Right hindlimb (tissue), 1 donor: ENCODE measurements at regions not wholly inside any gene's neighbourhood (a gene's known extent, or its start where the extent isn't known, plus 50 kb on each side); places are given as distances from the start of the nearest gene placed in this dataset.

Experiments
- DNase-seq: peaks from one replicate; pipeline ENCODE4 v3.0.0-alpha.2; 2018

DNA sequence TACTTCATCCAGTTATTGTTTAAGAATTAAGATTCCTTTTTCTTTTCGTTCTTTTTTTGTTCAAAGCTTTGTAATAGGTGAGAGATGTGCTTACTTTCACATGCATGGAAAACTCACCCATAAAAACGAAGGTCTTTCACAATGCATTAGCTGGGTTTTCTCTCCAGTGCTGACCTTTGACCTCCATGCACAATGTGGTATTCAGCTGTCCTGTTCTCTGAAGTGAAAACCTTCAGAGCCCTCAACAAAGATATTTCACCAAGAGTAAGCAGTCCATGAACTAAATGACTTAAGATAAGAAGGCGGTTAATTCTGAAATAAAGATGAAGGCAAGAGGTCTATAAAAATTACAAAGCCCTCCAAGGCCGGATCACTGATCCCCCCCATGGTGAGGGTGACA, 77.1 kb upstream of the IPO9 start:
- no peak for DNase-seq

DNA sequence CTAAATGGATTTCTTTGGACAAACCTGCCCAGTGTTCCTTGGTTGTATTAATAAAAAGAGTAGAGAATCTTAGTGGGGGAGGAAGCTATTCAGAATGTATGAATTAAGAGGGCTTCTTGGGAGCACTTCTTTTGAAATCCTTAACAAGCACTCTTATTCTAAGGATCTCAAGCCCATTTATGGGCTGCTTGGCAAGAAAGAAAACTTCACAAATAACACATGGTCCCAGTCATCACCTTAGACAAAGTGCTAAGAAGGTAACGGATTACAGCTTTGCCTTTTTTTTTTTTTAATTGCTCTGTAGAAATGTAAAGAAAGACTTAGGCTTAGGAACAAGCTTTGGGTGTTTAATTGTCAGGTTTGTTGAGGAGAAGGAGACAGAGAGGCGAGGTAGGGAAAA, 76.6 kb upstream of the IPO9 start:
- DNase-seq = no peak

DNA sequence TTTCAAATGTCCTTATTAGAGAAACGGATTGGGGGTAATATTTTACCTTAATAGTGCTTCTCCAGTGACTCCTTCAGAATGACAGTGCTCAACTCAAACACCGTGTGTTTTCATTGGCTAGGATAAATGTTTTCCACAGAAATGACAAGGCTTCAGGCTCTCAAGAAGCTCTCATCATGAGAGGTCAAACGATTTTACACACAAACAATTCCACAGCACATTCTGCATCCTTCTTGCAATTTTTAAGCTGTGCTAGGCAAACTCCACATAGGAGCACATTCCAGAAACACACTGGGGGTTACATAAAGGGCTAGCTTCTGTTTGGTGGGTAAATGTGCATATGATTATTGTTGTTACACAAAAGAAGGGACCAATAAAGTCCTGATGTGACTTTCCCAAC, 75.5 kb upstream of the IPO9 start:
- DNase-seq = no peak

DNA sequence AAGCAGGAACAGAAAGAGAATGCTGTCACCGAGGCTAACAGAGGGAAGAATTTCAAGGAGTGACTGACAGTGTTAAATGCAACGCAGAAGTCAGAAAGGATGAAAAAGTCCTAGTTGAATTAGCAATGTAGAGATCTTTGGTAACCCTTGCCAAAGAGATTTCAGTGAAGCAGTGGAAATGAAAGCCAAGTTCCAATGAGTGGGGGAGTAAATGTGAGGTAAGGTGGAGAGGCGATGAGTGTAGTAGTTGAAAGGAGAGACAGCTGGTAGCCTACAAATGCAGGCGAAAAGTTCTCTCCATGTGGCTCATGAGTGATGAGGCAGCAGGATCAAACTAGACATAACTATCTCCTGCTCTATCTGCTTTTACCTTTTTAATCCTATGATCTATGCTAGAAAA, 74.6 kb upstream of the IPO9 start:
- no peak for DNase-seq

DNA sequence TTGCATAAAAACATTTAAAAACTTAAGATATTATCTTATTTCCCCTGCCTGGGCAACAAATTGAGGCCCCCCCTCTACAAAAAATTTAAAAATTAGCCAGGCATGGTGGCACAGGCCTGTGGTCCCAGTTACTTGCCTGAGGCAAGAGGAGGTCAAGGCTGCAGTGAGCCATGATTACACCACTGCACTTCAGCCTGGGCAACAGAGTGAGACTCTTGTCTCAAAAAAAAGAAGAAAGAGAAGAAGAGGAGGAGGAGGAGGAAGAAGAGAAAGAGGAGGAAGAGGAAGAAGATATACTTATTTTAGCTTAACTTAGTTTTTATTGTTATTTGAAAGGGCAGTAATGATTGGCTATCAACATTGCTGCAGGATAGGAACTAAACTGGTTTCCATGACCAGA, 73.8 kb upstream of the IPO9 start:
- no peak for DNase-seq

DNA sequence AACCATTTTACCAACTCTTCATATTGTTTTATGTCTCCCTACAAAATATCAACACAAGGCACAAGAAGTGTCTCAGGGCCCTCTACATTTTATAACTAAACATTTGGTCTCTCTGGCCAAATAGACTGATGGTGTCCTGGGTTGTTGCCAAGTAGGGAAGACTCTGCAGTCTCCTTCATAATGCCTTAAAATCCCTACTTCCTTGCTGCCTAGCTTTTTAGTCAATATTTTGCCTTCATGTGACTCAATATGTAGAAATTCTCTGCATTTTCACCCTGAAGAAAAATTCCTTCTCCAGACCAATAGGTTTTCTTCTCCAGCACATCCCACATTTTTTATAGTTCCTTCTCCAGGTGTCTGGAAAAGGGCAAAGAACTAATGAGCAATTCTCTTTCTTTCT, 72.6 kb upstream of the IPO9 start:
- DNase-seq = no peak

DNA sequence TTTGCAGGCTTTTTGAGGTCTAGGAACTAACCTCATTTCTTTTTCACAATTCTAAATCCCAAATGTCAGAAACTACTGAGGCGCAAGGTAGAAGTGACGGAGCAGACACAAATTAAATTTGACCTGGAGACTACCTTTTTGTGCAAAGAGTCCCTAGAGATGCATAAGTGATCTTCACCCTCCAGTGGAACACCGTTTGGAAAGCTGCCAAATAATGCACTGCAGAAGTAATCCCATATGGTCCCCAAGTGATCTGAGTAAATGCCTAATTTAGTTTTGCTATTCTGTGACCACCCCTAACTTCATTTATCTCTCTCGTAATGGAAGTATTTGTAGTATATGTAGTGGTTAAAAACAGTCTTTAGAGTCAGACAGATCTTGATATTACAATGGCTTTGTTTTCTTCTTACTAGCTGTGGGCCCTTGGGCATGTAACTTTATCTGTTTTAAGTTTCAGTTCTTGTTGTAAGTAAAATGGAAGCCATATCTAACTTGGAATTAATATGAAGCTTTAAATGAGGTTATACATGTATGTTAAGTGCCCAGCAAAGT, 70.4 kb upstream of the IPO9 start:
- no peak for DNase-seq

DNA sequence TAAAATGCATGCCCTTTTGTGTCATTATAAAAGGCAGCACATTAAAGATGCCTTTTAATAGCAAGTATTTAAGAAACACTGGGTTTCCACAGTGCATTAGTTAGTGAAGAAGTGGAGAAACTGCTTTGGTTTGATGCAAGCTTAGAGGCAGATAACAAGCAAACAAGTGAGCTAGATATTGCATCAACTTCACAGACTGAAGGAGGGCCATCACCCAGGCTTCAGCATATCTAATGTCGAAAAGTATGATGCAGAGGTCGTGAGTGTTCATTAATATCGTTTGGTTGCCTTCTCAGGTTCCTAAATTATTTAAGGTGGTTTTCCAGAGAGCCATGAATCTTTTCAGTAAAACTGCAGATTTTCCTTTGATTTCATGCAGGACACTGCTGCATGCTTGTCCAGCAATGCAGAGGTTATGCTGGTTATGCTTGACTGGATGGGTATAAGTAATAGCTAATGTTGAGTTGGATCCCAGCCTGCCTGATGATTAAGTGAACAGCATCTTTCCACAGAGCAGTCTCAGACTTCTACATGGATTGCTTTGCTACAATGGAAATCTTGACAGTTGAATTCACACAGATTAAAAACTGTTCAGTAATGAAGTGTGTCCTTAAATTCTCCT, 69.7 kb upstream of the IPO9 start:
- no peak for DNase-seq

DNA sequence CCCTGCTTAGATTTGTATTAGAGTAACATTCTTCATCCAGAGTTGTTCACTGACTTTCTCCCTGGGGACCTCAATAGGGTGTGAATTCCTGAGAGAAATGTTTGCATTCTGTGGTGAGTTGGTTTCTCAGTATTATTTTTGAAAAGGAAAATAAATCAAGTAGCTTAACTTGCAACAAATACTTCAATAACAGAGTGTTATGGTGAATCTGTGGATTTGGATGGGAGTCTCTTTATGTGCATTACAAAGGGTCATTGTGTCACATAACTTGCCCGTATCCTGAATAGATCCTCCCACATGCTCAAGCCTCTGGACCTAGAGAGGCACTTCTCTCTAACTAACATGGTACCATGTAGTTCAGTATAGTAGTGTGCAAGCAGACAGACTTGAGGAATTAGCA, 68.4 kb upstream of the IPO9 start:
- no peak for DNase-seq

DNA sequence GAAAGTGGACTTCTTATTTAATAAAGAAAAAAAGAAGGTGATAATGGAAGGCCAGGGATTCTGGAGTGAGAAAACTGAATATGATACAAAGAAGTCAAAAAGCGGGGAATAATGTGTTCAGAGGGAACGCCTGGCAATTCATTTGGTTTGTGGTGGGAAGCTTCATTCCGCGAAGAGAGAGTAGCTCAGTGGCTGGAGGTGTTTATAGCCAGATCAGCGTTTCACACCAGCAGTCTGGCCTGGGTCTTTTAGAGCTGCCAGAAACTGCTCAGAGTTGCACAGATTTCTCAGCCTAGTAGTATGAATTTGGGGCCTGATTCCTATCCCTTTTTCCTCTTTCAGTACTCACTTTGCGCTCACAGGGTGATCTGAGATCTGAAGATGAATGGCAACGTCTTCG, 67.8 kb upstream of the IPO9 start:
- DNase-seq = peak; percentile 32

DNA sequence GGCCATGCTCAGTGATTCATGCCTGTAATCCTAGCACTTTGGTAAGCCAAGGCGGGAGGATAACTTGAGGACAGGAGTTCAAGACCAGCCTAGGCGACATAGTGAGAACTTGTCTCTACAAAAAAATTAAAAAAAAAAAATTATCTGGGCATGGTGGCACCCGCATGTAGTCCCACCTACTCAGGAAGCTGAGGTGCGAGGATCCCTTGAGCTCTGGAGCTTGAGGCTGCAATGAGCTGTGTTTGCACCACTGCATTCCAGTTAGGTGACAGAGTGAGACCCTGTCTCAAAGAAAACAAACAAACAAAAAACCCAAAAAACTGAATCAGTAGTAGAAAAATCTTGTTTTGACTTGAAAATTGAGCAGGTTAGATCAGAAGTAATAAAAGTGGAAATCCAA, 67.1 kb upstream of the IPO9 start:
- DNase-seq = no peak

DNA sequence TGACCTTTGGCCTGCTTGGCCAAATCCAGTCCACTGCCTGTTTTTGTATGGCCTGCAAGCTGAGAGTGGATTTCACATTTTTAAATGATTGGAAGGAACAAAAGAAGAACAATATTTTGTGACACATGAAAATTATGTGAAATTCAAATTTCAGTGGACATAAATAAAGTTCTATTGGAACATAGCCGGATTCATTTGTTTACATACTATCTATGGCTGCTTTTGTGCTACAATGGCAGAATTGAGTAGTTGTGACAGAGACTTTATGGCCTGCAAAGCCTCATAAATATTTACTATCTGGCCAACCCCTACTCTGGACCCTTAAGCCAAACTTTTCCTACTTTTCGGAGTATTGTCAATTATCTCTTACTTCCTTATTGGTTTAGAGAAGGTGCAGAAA, 66.6 kb upstream of the IPO9 start:
- DNase-seq = no peak

DNA sequence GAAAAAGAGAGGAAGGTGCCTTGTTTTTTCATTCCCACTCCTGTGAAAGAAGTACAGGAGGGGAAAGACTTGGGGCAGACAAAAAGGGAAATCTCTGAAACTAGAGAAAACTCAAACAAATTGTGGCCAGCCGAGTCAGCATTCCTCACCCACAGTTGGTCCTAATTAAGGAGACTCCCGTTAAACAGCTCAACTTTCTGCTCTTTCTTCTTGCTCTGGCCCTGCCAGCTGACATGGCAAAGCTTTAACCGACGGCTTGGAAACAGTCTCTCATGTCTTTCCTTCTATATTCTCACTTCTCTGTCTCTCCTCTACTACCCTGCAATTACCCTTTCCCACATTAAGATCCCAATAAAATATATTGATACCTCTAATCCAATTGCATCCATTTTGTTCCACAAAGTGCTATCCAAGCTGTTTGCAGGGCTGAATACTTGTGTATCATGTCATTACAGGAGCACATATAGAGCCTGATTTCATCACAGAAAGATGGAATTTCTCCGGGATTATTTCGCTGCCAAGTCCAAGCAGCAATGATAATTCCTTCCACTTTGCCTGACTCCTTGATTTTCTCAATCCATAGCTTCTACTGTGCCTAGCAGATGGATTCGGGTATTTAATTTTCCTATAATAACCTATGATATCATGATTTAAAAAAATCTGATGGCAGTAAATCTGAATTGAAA, 65.4 kb upstream of the IPO9 start:
- DNase-seq = peak; percentile 50

DNA sequence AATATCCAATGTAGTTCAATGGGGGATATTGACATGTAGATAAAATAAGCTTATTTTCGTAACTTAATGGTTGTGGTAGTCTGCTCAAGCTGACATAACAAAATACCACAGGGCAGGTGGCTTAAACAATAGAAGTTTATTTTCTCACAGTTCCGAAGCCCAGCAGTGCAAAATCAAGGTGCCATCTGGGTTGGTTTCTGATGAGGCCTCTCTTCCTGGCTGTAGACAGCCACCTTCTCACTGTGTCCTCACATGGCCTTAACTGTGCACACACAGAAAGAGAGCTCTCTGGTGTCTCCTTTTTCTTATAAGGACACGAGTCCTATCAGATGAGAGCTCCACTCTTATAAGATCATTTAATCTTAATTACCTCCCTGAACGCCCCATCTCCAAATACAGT, 64.8 kb upstream of the IPO9 start:
- DNase-seq = no peak

DNA sequence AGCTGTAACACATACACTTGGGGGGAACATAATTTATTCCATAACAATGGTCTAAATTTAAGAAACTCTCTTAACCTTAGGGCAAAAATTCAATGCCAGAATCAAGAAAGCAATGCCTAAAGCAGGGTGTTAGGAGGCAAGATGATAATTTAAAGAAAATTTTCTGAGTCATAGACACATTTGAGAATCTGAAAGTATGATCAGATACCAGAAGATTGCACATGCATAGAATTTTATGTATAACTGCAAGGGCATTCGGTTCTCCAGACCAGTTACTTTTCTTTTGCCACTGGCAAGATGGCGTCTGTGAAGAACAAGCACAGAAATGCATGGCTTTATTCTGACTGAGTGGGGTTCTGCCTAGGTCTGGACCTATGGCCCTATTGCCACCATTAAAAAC, 64.4 kb upstream of the IPO9 start:
- no peak for DNase-seq

DNA sequence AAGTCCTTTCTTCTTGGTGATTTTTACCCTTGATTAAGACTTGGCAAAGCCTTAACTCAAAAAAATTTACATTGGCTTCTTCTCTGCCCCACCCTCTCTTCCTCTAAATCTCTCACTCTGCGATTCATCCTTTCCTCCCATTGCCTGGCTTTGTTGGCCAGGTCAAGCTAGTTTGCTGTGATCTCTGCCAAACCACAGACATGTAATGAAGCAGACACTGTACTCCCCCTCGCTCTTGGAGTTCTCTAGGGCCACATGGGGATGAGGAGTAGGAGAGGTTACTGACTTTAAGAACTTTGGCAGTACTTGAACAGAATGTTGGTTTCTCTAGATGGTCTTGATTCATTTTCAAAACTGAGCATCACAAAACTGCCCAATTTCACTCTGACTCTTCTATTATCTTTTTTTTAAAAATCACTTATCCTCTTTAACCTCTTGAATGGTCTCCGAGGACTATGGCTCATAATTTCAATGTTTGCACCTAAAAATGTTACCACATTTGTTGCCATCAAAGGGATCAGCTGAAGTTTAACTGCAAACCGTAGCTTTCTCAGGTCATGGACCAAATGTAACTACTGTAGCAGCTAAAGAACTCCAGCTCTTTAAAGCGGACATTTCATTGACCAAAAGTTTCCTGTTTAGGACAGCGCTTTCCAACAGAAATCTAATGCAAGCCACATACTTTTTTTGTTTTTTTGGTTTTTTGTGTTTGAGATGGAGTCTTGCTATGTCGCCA, 62.7 kb upstream of the IPO9 start:
- peak; percentile 72 for DNase-seq

DNA sequence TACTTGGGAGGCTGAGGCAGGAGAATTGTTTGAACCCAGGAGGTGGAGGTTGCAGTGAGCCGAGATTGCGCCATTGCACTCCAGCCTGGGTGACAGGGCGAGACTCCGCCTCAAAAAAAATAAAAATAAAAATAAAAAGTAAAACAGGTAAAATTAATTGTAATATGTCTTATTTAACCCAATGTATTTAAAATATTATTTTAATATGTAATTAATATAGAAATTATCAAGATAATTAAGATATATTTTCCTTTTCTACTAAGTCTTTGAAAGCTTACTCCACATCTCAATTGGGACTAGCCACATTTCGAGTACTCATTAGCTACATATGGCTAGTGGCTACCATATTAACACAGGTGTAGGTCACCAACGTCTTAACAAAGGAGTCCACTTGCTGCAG, 61.6 kb upstream of the IPO9 start:
- no peak for DNase-seq

DNA sequence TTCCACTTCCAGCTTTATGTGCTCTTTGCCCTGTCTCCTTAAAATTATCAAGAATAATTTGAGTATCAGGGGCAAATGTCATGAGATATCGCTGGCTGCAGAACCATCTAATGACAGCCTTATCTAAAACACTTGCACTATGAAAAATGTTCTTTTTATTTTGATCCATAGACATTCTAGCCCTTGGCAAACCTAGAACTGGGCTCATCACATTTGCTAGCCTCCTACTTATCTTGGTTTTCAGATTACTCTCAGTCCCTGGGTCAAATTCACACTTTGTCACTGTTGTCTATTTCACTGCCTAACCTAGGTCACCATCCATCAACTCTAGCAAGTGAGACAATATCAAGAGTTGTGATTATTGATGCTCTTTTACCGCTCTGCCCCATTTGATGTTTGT, 59.9 kb upstream of the IPO9 start:
- no peak for DNase-seq

DNA sequence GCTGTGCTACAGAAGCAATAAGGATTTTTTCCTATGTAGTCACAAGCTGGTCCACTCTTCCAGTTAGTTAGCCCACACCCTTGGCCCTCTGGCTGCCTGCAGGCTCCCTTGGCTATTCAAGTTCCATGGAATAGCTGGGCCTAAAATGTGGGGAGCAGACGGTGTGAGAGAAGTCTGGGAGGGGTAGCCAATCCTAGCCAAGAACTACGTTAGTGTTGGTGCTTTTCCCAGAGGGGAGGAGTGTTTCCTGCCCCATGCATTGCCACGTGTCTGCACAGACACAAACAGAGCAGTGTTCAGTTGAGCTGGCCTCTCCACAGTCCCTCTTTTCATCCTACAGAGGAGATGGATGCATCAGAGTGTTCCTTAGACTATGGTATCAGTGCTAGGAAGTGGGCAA, 59.0 kb upstream of the IPO9 start:
- DNase-seq = peak; percentile 64

DNA sequence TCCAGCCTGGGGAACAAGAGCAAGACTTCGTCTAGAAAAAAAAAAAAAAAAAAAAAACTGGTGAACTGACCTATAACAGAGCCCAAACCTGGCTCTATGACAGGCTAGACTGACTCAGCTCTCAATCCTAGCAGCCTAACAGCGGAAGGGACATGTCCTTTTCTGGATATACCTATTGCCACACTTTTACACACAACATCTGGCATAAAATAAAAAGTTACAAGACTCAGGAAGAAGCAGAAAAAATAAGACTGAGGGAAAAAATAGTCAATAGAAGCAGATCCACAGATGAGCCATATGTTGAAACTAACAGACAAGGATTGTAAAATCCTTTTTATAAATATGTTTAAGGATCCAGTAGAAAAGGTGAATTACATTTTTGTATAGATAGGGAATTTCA, 57.5 kb upstream of the IPO9 start:
- no peak for DNase-seq

DNA sequence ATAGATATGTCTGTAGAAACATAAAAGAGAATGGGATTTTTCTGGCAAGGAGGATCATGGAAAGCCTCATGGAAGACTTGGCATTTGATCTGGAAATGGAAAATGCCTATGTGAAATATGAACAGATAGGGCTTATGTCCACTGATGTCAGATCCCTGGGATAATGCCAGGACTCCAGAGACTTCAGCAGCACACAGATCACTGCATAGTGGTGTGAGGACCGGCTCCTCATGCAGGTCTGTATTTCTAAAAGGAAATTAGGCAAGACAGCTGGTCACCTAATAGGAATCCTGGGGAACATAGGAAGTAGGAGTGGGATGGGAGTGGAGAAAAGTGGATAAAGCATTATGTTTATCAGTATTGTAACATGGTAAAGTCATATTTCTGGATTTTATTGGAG, 56.8 kb upstream of the IPO9 start:
- no peak for DNase-seq

DNA sequence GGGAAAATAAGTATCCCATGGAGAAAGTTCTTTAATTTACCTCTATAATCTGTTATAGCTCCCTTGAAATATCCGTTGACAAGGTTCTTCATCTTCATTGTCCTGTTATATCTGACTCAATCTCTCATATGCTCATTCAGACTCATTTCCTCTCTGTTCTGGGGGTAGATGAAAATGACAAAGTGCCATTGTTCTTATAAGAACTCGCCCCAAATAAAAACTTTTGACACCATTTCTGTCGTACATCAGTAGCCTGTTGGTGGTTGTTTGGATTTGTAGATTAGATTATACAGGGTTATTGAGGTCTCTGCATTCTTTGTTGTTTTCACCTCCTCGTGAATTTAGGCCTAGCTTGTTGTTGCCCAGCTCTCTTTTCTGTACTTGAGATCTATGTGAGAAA, 55.2 kb upstream of the IPO9 start:
- no peak for DNase-seq

DNA sequence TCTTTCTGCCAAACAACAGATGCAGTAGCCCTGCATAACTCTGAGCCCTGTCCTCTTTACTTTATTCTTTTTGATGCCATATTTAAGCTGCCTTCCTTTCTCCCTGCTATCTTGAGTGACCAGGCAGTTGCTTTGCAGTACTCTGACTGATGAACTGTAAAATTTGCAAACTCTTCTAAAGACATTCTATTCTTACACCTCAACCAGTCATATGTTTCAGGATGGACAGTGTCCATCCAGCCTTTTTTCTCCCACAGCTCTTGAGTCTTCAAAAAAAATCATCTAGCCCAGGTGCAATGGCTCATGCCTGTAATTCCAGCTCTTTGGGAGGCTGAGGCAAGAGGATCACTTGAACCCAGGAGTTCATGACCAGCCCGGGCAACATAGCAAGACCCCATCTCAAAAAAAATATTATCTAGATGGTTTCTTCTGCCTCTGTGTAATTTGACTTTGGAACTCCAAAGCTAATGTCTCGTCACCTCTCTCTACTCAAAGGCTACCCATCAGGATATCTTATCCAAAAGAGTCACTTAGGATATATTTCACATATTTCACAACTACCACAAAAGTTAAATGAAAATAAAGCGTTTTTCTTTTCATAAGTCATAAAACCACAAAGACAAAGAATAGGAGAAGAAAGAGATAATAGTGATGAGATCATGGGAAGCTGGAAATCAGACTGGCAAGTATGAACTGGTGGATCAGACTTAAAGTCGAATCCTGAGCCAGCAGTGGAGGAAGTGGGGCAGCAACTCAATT, 54.6 kb upstream of the IPO9 start:
- DNase-seq = no peak

DNA sequence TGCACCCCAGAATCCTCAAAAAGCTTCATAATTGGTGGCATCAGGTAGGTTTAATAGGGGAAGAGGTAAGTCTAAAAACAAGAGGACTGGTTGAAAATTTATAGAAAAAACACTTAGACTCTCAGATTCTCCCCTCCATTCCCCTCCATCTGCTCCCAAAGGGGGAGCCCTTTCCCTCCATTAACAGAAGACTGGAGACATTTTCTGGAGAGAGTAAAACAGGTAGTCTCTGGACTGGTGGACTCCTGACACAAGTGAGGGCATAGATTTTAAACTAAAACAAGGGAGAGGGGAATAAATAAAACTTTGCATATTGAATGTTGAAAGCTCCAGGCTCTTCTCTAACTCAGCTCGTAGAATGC, 54.0 kb upstream of the IPO9 start:
- no peak for DNase-seq
